ENCODE measurements at regions not wholly inside any gene's neighbourhood (a gene's known extent, or its start where the extent isn't known, plus 50 kb on each side); places are given as distances from the start of the nearest gene placed in this dataset.

DNA sequence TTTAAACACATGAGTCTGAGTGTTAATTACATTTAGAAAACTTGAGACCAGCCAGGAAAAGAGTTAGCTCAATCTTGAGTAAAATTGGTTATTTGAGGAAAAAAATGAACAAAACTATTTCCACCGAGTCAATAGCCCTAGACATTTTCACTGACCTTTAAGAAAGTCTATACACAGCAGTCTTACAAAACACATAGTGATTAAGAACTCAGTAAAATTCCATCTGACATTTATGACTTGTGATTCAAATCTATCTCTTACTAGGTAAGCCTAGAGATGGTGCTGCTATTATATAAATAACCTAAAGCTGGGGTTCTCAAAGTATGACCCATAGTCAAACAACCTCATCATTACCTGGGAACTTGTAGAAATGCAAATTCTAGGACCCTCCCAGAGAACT, 109.1 kb upstream of the COL8A1 start:
- Histone ChIP-seq H3K27me3 (replicated peaks) (no peaks in the 10 kb centered on the region), H3K36me3 (replicated peaks) (no peaks in the 10 kb centered on the region), H3K4me3 (ENCODE audit: low read depth, low read length) (no peak overlapping the region), H3K27ac (no peak overlapping the region)
- DNase-seq = no peak
- TF ChIP-seq, protein P1, sequence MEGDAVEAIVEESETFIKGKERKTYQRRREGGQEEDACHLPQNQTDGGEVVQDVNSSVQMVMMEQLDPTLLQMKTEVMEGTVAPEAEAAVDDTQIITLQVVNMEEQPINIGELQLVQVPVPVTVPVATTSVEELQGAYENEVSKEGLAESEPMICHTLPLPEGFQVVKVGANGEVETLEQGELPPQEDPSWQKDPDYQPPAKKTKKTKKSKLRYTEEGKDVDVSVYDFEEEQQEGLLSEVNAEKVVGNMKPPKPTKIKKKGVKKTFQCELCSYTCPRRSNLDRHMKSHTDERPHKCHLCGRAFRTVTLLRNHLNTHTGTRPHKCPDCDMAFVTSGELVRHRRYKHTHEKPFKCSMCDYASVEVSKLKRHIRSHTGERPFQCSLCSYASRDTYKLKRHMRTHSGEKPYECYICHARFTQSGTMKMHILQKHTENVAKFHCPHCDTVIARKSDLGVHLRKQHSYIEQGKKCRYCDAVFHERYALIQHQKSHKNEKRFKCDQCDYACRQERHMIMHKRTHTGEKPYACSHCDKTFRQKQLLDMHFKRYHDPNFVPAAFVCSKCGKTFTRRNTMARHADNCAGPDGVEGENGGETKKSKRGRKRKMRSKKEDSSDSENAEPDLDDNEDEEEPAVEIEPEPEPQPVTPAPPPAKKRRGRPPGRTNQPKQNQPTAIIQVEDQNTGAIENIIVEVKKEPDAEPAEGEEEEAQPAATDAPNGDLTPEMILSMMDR (IDR thresholded peaks at IDR 0.05; ENCODE audit: low read depth, low read length, missing control alignments) = no peak
- in situ Hi-C loops (cut with HindIII; ENCODE audit: low pct_ligation_motif_present, low sequenced_read_pairs) = no loop called here

DNA sequence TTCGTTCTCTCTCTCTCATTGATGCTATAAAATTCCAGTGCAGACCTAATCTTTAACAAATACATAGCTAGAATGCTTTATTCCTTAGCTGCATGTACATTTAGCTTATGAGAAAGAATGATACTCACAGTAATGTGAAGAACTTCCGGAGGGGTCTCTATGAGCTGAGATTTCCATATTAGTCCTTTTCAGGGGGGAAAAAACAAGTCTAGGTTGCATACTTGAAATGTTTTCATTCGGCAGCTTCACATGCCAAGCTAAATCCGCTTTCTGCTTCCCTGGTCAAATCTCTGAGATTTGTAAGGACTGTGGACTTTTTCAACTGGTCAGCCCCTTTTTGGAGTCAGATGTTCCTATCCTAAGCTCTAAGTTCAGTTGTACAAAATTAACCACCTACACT, 111.5 kb upstream of the COL8A1 start:
- Histone ChIP-seq H3K27me3 (replicated peaks) (no peaks in the 10 kb centered on the region), H3K4me3 (ENCODE audit: low read depth, low read length) (no peak overlapping the region), H3K27ac (peak overlapping the region; percentile 82), H3K36me3 (replicated peaks) (no peaks in the 10 kb centered on the region)
- DNase-seq = peak; percentile 81
- TF ChIP-seq, protein P1 (IDR thresholded peaks at IDR 0.05; ENCODE audit: low read depth, low read length, missing control alignments) = no peak
- in situ Hi-C loops (cut with HindIII; ENCODE audit: low pct_ligation_motif_present, low sequenced_read_pairs) = no loop called here

DNA sequence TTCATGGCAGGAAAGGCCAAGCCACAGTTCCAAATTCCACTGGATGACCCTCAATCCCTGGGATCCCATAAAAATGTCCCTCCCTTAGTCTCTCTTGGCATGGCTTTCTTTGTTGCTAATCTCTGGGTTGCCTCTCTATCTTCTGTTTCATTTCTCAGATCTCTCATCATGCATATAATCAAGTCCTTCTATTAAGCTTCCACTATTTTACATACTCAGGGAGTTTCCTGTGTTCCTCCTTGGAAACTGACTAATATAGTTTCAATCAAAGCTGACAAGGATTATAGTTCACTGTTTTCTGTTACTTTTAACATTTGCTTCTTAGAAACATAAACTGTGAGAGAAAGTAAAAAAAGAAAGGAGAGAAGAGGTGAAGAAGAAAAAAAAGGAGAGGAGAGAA, 113.8 kb upstream of the COL8A1 start:
- TF ChIP-seq, protein P1 (IDR thresholded peaks at IDR 0.05; ENCODE audit: low read depth, low read length, missing control alignments) = no peak
- H3K27ac ChIP-seq = peak overlapping the region; percentile 23
- H3K36me3 ChIP-seq (replicated peaks) = no peaks in the 10 kb centered on the region
- DNase-seq = no peak
- no peak overlapping the region for H3K4me3 ChIP-seq (ENCODE audit: low read depth, low read length)
- in situ Hi-C loops (cut with HindIII; ENCODE audit: low pct_ligation_motif_present, low sequenced_read_pairs) = no loop called here
- H3K27me3 ChIP-seq (replicated peaks) = no peaks in the 10 kb centered on the region

DNA sequence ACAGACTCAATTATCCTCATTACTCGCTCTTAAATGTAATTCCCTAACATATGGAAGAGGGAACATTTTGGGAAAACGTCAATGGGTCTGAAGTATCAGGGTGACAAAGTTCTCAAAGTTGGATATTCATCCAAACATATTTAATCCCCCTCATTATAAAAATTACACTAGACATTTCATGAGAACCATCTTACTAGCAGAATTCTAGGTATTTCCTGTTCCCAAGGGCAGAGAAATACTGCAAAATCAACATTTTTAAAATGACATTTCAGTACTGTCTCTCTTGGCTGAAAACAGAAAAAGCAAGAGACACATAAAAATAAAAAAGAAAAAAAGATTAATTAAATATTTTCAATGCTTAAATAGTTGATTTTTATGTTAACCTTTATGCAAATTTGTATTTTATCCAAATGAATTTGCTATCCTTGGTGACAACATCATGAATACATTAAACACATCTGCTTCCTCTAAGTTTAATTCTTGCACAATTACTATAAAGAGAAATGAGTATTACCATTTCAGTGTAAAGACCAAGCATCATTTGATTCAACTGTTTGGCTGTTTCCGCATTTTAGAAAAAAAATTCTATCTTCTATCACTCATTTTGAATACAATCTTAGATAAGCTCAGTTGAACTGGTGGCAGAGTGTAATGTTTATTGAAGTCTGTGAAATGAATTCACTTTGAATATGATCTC, 114.8 kb upstream of the COL8A1 start:
- H3K27me3 ChIP-seq (replicated peaks) = no peaks in the 10 kb centered on the region
- in situ Hi-C loops (cut with HindIII; ENCODE audit: low pct_ligation_motif_present, low sequenced_read_pairs) = no loop called here
- TF ChIP-seq, protein P1 (IDR thresholded peaks at IDR 0.05; ENCODE audit: low read depth, low read length, missing control alignments) = no peak
- no peak overlapping the region for H3K4me3 ChIP-seq (ENCODE audit: low read depth, low read length)
- H3K27ac ChIP-seq = peak overlapping the region; percentile 23
- no peak for DNase-seq
- H3K36me3 ChIP-seq (replicated peaks) = no peaks in the 10 kb centered on the region

DNA sequence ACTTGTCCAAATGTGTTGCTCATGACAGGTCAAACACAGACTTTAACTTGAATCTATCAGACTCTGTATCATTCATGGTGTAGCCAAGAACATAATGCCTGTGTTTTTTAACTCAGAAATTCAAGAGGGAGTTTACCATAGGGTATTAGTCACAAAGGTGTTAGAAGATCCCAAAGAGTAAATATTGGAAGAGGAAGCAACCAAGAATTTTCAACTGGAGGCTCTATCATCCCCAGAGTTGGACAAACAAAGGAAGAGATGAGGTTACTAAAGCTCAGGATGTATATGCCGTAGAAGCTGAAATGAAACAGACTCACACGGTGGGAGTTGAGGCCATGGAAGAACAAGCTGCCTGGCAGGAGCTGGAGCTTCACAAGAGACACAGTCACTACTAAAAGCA, 116.2 kb upstream of the COL8A1 start:
- in situ Hi-C loops (cut with HindIII; ENCODE audit: low pct_ligation_motif_present, low sequenced_read_pairs) = no loop called here
- DNase-seq = no peak
- Histone ChIP-seq H3K27ac (no peak overlapping the region), H3K4me3 (ENCODE audit: low read depth, low read length) (no peak overlapping the region), H3K27me3 (replicated peaks) (no peaks in the 10 kb centered on the region), H3K36me3 (replicated peaks) (no peaks in the 10 kb centered on the region)
- TF ChIP-seq, protein P1 (IDR thresholded peaks at IDR 0.05; ENCODE audit: low read depth, low read length, missing control alignments) = no peak

DNA sequence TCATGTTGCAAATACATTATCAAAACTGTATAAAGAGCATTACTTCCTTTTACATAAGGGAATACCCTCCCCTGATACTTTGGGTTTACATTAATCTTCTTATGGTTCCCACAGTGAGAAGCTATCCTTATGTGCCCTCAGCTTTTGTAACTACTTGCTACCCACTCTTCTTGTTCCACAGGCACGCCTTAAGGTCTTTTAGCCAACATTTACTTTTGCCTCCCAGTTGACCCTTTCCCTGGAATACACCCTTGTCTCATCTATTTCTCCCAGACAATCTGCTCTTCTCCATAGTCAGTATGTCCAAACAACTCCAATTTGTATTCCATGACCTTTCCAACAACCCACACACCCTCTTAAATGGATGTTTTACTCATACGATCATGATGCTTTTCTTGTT, 116.8 kb upstream of the COL8A1 start:
- DNase-seq = no peak
- in situ Hi-C loops (cut with HindIII; ENCODE audit: low pct_ligation_motif_present, low sequenced_read_pairs) = no loop called here
- H3K27me3 ChIP-seq (replicated peaks) = no peaks in the 10 kb centered on the region
- H3K4me3 ChIP-seq (ENCODE audit: low read depth, low read length) = no peak overlapping the region
- no peak overlapping the region for H3K27ac ChIP-seq
- H3K36me3 ChIP-seq (replicated peaks) = no peaks in the 10 kb centered on the region
- TF ChIP-seq, protein P1 (IDR thresholded peaks at IDR 0.05; ENCODE audit: low read depth, low read length, missing control alignments) = no peak
